DND-41 (cell line): ENCODE measurements at regions not wholly inside any gene's neighbourhood (a gene's known extent, or its start where the extent isn't known, plus 50 kb on each side); places are given as distances from the start of the nearest gene placed in this dataset.

Source experiments
- ATAC-seq: fragments of 200-7000 bp; cut with Tn5 transposase; 3 replicates; pipeline ENCODE4 v1.9.1; 2021; ENCODE audit warnings: low read depth; ENCODE audit not compliant: insufficient read depth
- DNase-seq: peaks from one replicate; pipeline ENCODE4 v3.0.0-alpha.2; 2020
- H2AFZ ChIP-seq: 2 replicates; pipeline ENCODE4 v1.6.0; 2012; ENCODE audit warnings: low read depth, low read length
- H3K27ac ChIP-seq: 2 replicates; pipeline ENCODE4 v1.5.1; 2012; ENCODE audit warnings: low read length, inconsistent platforms
- H3K27me3 ChIP-seq: fragments of 200-600 bp; sonication (generic); 2 replicates; pipeline ENCODE4 v1.6.0; 2012; ENCODE audit warnings: low read length, mild to moderate bottlenecking, inconsistent platforms; ENCODE audit not compliant: insufficient read depth, poor library complexity
- H3K36me3 ChIP-seq: 2 replicates; pipeline ENCODE4 v1.5.1; 2012; ENCODE audit warnings: low read length, inconsistent platforms; ENCODE audit not compliant: insufficient read depth
- H3K4me1 ChIP-seq: 2 replicates; pipeline ENCODE4 v1.5.1; 2012; ENCODE audit warnings: mild to moderate bottlenecking, low read length; ENCODE audit not compliant: insufficient read depth
- H3K4me2 ChIP-seq: 2 replicates; pipeline ENCODE4 v1.6.0; 2012; ENCODE audit warnings: mild to moderate bottlenecking, moderate library complexity, low read length, inconsistent platforms; ENCODE audit not compliant: insufficient read depth
- H3K4me3 ChIP-seq, 2 experiments: fragments of 200-600 bp in 1 of 2; shearing (Covaris generic) in 1 of 2; 2 replicates each; pipeline ENCODE4 v1.5.1; 2012 to 2016; ENCODE audit warnings: inconsistent platforms in 2 of 2, low read length in 2 of 2, mild to moderate bottlenecking in 2 of 2, low read depth in 1 of 2, moderate library complexity in 1 of 2
- H3K79me2 ChIP-seq: 2 replicates; pipeline ENCODE4 v1.6.0; 2012; ENCODE audit warnings: low read length, inconsistent platforms; ENCODE audit not compliant: insufficient read depth
- H3K9ac ChIP-seq: 2 replicates; pipeline ENCODE4 v1.6.0; 2012; ENCODE audit warnings: low read depth, mild to moderate bottlenecking, inconsistent platforms, low read length, moderate library complexity
- H3K9me3 ChIP-seq: 2 replicates; pipeline ENCODE4 v1.5.1; 2012; ENCODE audit warnings: low read length, moderate library complexity, mild to moderate bottlenecking, inconsistent platforms; ENCODE audit not compliant: insufficient read depth, severe bottlenecking
- H4K20me1 ChIP-seq: 2 replicates; pipeline ENCODE4 v1.6.0; 2012; ENCODE audit warnings: low read length; ENCODE audit not compliant: insufficient read depth
- CTCF ChIP-seq: IDR thresholded peaks from 2 replicates; pipeline ENCODE4 v1.5.1; 2012; ENCODE audit warnings: borderline replicate concordance, low read length, moderate library complexity, mild to moderate bottlenecking; ENCODE audit not compliant: poor library complexity, severe bottlenecking; ENCODE audit errors: extremely low read depth
- EZH2 ChIP-seq: IDR thresholded peaks from 3 replicates; pipeline ENCODE4 v1.6.1; 2012; ENCODE audit warnings: borderline replicate concordance, low read depth, mild to moderate bottlenecking, moderate library complexity, low read length, inconsistent platforms; ENCODE audit not compliant: severe bottlenecking

- Histone ChIP-seq H3K27ac (no peak overlapping the region), H4K20me1 (no peaks in the 10 kb centered on the region), H3K36me3 (no peaks in the 10 kb centered on the region), H3K4me1 (0 out of 2 replicates have a peak, but pooled peaks cover 5% of the 10 kb centered on the region), H3K9me3 (no peaks in the 10 kb centered on the region), H2AFZ (no peak overlapping the region), H3K4me2 (no peak overlapping the region), H3K4me3 (no peak overlapping the region), H3K27me3 (no peaks in the 10 kb centered on the region), H3K79me2 (no peaks in the 10 kb centered on the region), H3K9ac (no peak overlapping the region)
- no peak for ATAC-seq
- TF ChIP-seq EZH2: no peak
- no peak for TF ChIP-seq CTCF
- DNase-seq: no peak
Measured at GRCh38 chrX:39896951-39897740, 200.6 kb downstream of the BCOR start.

- Histone ChIP-seq H3K4me1 (0 out of 2 replicates have a peak, but pooled peaks cover 5% of the 10 kb centered on the region), H3K36me3 (no peaks in the 10 kb centered on the region), H3K79me2 (no peaks in the 10 kb centered on the region), H2AFZ (no peak overlapping the region), H3K9me3 (no peaks in the 10 kb centered on the region), H3K4me3 (no peak overlapping the region), H3K27ac (no peak overlapping the region), H3K27me3 (no peaks in the 10 kb centered on the region), H3K4me2 (no peak overlapping the region), H3K9ac (no peak overlapping the region), H4K20me1 (no peaks in the 10 kb centered on the region)
- ATAC-seq (no peak), DNase-seq (no peak)
- TF ChIP-seq CTCF (no peak), EZH2 (no peak)
Measured at GRCh38 chrX:39897741-39898097, 200.0 kb downstream of the BCOR start.

GRCh38 chrX:39898147-39898546 is 199.6 kb downstream of the BCOR start:
- Histone ChIP-seq H3K4me3 (no peak overlapping the region), H3K4me1 (0 out of 2 replicates have a peak, but pooled peaks cover 5% of the 10 kb centered on the region), H2AFZ (no peak overlapping the region), H3K79me2 (no peaks in the 10 kb centered on the region), H3K4me2 (no peak overlapping the region), H3K27me3 (no peaks in the 10 kb centered on the region), H3K9me3 (no peaks in the 10 kb centered on the region), H3K9ac (no peak overlapping the region), H3K27ac (no peak overlapping the region), H3K36me3 (no peaks in the 10 kb centered on the region), H4K20me1 (no peaks in the 10 kb centered on the region)
- DNase-seq: no peak
- ATAC-seq: no peak
- TF ChIP-seq EZH2 (no peak), CTCF (no peak)
